ENCODE measurements at regions not wholly inside any gene's neighbourhood (a gene's known extent, or its start where the extent isn't known, plus 50 kb on each side); places are given as distances from the start of the nearest gene placed in this dataset.

DNA sequence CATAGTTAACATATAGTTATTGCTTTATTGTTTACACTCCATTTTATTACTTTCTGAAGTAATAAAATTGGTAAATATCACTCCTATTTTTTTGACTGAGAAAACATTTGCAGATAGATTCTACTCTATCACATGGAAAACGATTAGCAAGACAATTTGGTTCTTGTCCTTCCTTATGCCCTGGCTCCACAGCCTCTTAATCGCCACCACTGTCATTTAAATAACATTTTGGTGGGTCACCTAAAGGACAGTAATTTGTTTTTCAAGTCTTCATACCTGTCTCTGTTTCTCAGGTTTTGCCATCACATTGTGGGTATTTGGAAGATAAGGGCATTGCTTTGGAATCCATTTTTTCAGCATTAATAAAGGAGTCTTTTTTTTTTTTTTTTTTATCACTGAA is 521.5 kb upstream of the IRAK1BP1 start:
- Histone ChIP-seq H3K27me3 (no peaks in the 10 kb centered on the region), H3K9me3 (no peaks in the 10 kb centered on the region)

DNA sequence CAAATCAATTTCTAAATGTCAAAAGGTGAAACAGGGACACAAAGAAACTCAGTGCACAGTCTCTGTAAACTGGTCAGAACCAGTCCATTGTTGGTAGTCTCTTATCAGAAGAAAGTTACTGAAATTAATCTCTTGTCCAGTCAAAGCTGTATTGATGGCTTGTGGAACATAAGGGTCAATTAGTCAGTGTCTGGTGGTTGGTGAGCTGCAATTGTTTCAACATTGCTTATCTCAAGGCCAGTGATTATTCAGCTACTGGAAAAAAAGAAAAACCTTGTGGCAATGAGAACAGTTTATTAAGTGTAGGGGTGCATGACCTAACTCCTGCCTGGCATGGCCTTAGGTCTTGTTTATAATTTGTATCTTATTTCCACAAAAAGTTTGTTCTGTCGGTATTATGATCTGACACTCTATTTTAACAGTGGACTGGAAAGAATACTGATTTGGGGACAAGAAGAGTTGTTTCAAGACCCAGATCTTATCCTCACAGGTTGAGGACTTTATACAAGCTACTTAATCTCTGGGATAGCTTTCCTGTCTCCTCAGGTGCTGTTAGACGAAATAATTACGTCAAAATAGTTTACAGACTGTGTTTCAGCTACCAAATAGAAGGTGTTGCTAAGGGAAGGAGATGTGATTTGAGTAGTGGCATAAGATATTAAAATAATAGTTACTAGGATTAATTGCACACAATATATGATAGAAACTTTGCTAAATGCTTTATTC is 520.0 kb upstream of the IRAK1BP1 start:
- Histone ChIP-seq H3K27me3 (no peaks in the 10 kb centered on the region), H3K9me3 (no peaks in the 10 kb centered on the region), H3K4me3 (no peak overlapping the region), H3K4me1 (no peaks in the 10 kb centered on the region), H3K36me3 (no peaks in the 10 kb centered on the region), H3K27ac (no peak overlapping the region)
- in situ Hi-C loops (cut with MboI; ENCODE audit: low pct_ligation_motif_present in 1 of 4, low pct_unique_long_range_greater_than_20kb in 1 of 4, low sequenced_read_pairs in 3 of 4) (no loop called here), intact Hi-C loops (cut with DNase I; ENCODE audit: low total_unique reads) (no loop called here)
- TF ChIP-seq, protein P1, sequence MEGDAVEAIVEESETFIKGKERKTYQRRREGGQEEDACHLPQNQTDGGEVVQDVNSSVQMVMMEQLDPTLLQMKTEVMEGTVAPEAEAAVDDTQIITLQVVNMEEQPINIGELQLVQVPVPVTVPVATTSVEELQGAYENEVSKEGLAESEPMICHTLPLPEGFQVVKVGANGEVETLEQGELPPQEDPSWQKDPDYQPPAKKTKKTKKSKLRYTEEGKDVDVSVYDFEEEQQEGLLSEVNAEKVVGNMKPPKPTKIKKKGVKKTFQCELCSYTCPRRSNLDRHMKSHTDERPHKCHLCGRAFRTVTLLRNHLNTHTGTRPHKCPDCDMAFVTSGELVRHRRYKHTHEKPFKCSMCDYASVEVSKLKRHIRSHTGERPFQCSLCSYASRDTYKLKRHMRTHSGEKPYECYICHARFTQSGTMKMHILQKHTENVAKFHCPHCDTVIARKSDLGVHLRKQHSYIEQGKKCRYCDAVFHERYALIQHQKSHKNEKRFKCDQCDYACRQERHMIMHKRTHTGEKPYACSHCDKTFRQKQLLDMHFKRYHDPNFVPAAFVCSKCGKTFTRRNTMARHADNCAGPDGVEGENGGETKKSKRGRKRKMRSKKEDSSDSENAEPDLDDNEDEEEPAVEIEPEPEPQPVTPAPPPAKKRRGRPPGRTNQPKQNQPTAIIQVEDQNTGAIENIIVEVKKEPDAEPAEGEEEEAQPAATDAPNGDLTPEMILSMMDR (IDR thresholded peaks at IDR 0.05) = no peak
- TF ChIP-seq EP300 (IDR thresholded peaks at IDR 0.05; ENCODE audit: low read depth) (no peak), POLR2AphosphoS5 (IDR thresholded peaks at IDR 0.05) (no peak), POLR2A (IDR thresholded peaks at IDR 0.05) (no peak)
- DNase-seq = no peak
- 75 to 88% methylated on average over 3 of the region's 3 CpGs for WGBS, 2 donors (ENCODE audit: low coverage in 1 of 2)

More for the DNA sequence above, 521.5 kb upstream of the IRAK1BP1 start:
- Histone ChIP-seq H3K4me3 (no peak overlapping the region), H3K4me1 (no peaks in the 10 kb centered on the region), H3K27ac (no peak overlapping the region), H3K36me3 (no peaks in the 10 kb centered on the region)
- DNase-seq = no peak
- intact Hi-C loops (cut with DNase I; ENCODE audit: low total_unique reads) (no loop called here), in situ Hi-C loops (cut with MboI; ENCODE audit: low pct_ligation_motif_present in 1 of 4, low pct_unique_long_range_greater_than_20kb in 1 of 4, low sequenced_read_pairs in 3 of 4) (no loop called here)
- 31 to 37% methylated on average over 2 of the region's 2 CpGs for WGBS, 2 donors (ENCODE audit: low coverage in 1 of 2)
- TF ChIP-seq EP300 (IDR thresholded peaks at IDR 0.05; ENCODE audit: low read depth) (no peak), POLR2AphosphoS5 (IDR thresholded peaks at IDR 0.05) (no peak), POLR2A (IDR thresholded peaks at IDR 0.05) (no peak)
- TF ChIP-seq, protein P1 (IDR thresholded peaks at IDR 0.05) = no peak

DNA sequence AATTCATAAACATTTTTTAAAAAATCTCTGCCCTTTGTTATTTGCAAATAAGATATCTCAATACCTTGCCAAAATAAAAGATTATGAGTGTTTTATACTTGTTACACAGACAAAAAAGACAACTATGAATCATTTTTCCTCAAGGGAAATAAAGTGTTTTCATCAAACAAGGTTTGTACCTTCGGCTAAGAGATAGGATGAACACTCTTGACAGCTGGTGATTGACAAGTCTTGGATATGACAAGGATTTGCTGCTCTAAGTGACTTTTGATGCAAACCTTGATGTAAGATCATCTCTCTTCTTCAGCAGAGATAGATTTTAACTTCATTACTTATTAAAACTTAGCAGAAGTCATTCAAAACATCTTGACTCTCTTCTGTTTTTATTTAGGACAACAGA is 514.3 kb upstream of the IRAK1BP1 start:
- Histone ChIP-seq H3K4me1 (no peaks in the 10 kb centered on the region), H3K4me3 (no peak overlapping the region), H3K27ac (no peak overlapping the region), H3K36me3 (no peaks in the 10 kb centered on the region), H3K27me3 (no peaks in the 10 kb centered on the region), H3K9me3 (no peaks in the 10 kb centered on the region)
- 63 to 71% methylated on average over 1 of the region's 1 CpG for WGBS, 2 donors (ENCODE audit: low coverage in 1 of 2)
- no peak for TF ChIP-seq EP300 (IDR thresholded peaks at IDR 0.05; ENCODE audit: low read depth)
- TF ChIP-seq, protein P1 (IDR thresholded peaks at IDR 0.05) = no peak
- in situ Hi-C loops (cut with MboI; ENCODE audit: low pct_ligation_motif_present in 1 of 4, low pct_unique_long_range_greater_than_20kb in 1 of 4, low sequenced_read_pairs in 3 of 4) (no loop called here), intact Hi-C loops (cut with DNase I; ENCODE audit: low total_unique reads) (no loop called here)
- DNase-seq = no peak

DNA sequence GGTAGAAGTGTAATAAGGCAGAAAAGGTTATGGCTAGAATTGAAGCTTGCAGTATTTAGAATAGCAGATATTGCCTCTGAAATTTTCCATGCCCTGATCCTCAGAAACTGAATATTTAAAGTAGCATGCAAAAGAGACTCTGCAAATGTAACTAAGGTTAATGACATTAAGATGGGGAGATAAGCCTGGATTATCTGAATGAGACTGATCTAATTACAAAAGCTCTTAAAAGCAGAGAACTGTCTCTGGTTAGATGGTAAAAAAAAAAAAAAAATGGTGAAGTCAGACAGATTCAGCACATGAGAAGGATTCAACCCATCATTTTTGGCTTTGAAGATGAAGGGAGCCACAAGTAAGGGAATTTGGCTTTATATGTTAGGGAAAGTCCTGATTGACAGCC is 503.7 kb upstream of the IRAK1BP1 start:
- no peaks in the 10 kb centered on the region for H3K36me3 ChIP-seq
- H3K4me1 ChIP-seq = no peaks in the 10 kb centered on the region

More for the DNA sequence above, 503.7 kb upstream of the IRAK1BP1 start:
- no peaks in the 10 kb centered on the region for H3K9me3 ChIP-seq
- in situ Hi-C loops (cut with MboI; ENCODE audit: low pct_ligation_motif_present in 1 of 4, low pct_unique_long_range_greater_than_20kb in 1 of 4, low sequenced_read_pairs in 3 of 4) (no loop called here), intact Hi-C loops (cut with DNase I; ENCODE audit: low total_unique reads) (no loop called here)
- no peak overlapping the region for H3K4me3 ChIP-seq
- no peak overlapping the region for H3K27ac ChIP-seq
- DNase-seq = no peak
- H3K27me3 ChIP-seq = no peaks in the 10 kb centered on the region
- TF ChIP-seq, protein P1 (IDR thresholded peaks at IDR 0.05) = no peak
- TF ChIP-seq EP300 (IDR thresholded peaks at IDR 0.05; ENCODE audit: low read depth) = no peak
- TF ChIP-seq POLR2AphosphoS5 (IDR thresholded peaks at IDR 0.05) = no peak
- TF ChIP-seq POLR2A (IDR thresholded peaks at IDR 0.05) = no peak

All from transverse colon (tissue), 4 donors.